Left renal pelvis (tissue), 4 donors: ENCODE measurements at regions not wholly inside any gene's neighbourhood (a gene's known extent, or its start where the extent isn't known, plus 50 kb on each side); places are given as distances from the start of the nearest gene placed in this dataset.

Experiments used
- DNase-seq, 4 donors: peaks; one replicate each; pipeline ENCODE4 v3.0.0-alpha.2; 2013; ENCODE audit warnings: low read depth in 4 of 4, low spot score in 3 of 4

DNA sequence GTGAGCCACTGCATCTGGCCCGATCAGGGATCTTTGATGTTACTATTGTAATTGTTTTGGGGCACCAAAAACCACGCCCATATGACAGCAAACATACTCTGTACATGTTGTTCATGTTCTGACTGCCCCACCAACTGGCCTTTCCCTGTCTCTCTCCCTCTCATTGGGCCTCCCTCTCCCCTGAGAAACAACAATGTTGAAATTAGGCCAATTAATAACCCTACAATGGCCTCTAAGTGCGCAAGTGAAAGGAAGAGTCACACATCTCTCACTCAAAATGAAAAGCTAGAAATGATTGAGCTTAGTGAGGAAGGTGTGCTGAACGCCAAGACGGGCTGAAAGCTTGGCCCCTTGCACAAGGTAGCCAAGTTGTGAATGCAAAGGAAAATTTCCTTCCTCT is 50.3 kb upstream of the SDK1 start:
- DNase-seq, result no peak
